GM18867 (cell line): ENCODE measurements at regions not wholly inside any gene's neighbourhood (a gene's known extent, or its start where the extent isn't known, plus 50 kb on each side); places are given as distances from the start of the nearest gene placed in this dataset.

Experiments used
- ATAC-seq: cut with Tn5 transposase; IDR thresholded peaks from one replicate; pipeline ENCODE4 v1.9.1; 2021; ENCODE audit warnings: mild to moderate bottlenecking, moderate library complexity; ENCODE audit not compliant: unreplicated experiment

DNA sequence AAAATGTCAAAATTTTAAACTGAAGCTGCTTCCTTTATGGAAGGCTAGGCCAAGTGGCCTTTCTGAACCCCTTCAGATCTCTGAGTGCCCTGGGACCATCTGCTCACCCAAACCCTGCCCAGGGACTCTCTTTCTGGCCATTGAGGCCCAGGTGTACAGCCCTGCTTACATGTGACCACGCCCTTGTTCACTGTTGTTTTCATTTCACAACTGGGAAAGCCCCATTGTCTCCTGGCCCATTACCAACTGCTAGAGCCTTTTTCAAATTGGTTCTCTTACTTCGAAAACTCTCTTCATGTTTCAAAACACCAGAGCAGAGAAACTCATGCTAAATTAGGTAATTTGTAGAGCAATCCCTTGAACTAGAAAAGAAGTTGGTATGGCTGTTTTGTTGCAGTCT, 219.5 kb upstream of the TANK start:
- peak; percentile 82 for ATAC-seq

DNA sequence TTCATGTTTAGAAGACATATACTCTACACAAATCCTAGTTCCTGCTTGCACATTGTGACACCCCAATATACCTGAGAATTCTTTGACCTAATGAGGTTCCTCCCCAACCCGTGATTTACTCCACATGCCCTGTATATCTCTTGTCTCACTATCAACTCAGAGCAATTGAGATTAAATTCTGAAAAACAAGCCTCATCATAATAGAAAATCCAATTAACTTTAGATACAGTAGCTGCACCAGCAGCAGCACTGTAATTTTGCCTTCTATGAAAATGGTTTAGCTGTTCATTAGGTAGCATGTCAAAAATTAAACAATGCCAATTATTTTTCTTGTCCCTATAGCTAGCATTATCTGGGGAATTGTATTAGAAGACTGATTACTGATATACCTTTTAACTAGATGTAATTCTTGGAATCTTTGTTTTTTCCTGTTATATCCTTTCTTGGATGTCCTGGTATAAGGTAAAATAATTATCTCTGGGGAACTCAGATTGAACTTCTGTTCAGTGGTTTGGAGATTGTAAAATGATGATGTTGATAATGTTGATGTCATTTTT, 218.9 kb upstream of the TANK start:
- ATAC-seq = peak; percentile 24

- no peak for ATAC-seq
Measured at GRCh38 chr2:160942476-160943142, 217.6 kb upstream of the TANK start.

DNA sequence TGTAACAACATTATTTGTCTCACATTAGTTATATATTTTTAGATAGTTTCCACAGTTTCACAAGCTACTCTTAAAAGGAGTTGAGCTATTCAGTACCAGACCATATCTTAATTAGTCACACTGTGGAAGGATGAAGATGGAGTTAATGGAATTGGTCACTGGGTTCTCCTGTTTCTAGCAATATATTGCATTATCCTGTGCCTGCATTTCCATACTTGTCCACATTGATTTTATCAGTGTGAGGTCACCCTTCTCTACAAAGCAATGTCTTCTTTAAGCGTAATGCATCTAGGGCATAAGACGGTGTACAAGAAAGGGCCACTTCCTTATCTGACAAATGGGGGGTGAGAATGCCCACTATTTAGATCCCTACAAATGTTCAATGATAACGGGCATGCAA, 216.8 kb upstream of the TANK start:
- no peak for ATAC-seq

DNA sequence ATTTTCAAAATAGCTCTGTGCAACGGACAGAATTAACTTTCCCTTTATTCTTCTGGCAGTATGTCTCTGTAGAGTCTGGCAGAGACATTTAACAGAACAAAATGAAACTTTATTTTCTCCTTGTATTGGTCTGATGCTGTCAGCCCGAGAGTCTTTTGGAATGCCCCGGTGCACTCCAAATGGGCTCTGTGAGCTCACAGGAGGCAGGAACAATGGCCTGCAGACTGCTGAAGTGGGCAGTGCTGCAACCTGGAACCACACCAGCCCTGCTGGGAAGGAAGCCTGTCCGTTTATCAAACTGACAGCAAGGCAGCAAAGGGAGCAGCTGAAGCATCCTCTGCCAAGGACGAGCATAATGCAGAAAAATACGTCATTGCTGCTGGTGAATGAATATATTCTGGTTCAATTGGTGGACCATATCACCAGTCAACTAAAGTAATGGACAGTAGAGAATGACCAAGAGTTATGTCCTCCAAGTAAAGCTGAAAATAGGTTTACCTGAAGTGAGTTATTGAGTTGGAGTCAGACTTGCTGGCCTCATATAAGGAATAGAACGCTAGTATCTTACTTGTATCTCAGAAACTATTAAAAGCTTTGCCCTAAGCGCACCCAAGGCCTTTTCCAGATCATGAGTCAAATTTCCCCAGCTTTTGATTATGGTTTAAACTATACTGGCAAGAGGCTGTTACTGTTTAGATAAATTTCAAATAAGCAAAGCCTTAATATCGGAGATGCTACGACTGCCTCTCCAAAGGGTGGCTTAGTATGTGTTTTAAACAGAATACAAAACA, 207.6 kb upstream of the TANK start:
- ATAC-seq = no peak

DNA sequence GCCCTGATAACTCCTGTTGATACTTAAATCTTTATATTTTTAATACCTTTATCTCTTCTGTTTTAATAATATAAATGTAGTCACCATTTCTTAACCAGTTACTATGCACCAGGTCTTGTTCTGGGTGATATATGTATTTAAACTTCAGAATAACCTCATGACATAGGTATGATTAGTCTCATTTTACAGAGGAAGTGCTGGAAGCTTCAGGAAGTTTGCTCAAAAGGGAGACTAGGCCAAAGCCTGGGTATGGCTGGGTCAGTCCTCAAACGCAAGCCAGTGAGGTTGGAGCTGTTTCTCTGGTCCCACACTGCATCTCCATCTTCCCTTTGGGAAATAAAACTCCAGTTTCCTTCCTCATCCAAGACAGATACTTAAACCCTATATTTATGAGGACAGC, 204.7 kb upstream of the TANK start:
- ATAC-seq = no peak

DNA sequence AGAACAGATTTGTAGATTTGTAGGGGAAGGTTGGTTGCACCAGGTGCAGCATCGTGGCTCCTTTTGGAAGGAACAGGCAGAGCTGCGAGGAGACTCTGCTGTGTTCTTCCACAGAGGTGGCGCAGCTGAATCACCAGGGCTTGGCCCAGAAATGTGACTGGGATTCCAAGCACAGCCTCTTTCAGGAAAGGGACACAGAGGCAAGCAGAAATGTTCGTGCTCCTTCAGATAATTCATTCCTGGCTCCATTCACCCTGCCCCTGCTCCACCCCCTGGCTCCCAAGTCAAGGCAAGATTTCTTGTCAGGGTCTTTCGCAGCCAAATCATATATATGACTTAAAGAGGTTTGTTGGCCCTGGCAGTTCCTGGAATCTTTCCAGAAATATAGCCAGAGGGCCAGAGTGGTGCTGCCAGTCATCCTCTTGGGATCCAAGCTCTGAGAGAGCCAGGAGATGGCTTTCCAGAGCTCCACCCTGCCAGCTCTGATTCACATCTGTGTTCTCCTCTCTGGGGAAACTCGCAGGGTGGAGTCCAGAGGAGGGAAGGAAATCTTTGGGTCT, 203.9 kb upstream of the TANK start:
- ATAC-seq = no peak

DNA sequence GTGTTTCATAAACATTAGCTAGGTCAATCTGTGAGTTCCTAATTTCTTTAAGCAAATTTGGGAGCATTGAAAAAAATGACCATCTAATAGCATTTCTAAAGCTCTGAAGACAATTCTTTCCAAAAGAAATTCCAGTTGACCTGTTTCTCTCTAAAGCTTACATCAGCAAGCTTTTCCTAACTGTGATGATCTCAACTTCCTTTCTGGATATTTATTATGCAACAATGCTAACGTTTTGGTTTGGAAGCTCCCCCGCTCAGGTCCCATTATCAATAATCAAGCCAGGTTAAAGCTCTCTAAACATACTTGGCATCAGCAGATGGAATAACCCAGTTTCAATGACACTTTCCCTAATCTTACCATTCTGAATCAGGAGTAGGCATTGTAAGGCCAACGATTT, 196.3 kb upstream of the TANK start:
- no peak for ATAC-seq

DNA sequence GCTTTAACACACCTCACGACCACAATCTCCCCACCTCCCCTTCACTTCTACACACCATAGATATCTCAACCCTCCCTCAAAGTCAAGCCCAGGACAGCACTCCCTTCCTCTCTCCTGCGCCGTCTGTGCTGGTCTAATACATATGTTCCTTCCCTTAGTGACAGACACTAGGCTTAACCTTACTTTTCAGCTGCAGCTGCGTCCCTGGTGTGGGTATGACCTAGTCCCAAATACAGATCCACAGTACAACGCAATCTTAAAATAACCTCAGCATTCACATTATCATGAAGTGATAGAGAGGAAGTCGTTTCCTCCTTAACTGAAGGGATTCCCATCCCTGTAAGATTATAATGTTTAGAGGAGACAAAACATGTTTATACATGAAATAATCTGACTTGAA, 192.7 kb upstream of the TANK start:
- no peak for ATAC-seq

GRCh38 chr2:160968183-160968582, 192.0 kb upstream of the TANK start:
- ATAC-seq = no peak

- ATAC-seq = no peak
Measured at GRCh38 chr2:160970052-160970965, 189.9 kb upstream of the TANK start.

GRCh38 chr2:160973991-160974390, 186.2 kb upstream of the TANK start:
- ATAC-seq = no peak

DNA sequence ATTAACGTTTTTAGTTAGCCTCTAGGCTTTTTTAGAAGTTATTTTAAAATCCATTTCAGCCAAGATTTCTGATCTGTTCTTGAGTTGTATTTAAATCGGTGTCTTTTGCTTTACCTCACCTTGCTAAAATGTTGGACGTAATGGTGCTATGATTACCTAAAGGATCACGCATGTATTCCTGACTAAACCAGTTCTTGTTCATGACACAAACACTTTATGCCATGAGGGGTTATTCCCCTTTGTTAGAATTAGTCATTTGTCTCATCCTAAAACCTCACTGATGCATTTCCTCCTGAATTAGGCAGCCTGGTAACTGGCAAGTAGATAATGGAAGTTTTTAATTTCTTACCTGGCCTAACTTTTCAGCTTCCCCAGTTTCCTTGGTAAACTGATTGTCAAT, 185.4 kb upstream of the TANK start:
- ATAC-seq = no peak

DNA sequence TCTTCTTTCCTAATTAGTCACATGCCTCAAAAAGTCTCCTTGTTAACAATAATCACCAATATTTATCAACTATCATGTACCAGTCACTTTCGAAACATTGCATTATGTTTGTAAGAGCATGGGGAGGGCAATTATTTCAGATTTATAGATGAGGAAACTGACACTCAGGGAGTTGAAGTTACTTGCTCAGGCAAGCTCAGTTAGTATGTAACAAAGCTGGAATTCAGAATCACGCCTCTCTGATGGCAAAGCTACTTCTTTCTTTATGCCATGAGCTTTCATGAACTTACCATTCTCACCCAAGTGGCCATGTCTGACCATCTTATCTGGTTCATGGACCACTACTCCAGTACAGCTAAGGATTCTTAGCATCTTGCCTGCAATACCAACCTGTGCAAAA, 183.4 kb upstream of the TANK start:
- no peak for ATAC-seq

GRCh38 chr2:160977376-160977775, 182.9 kb upstream of the TANK start:
- no peak for ATAC-seq

- ATAC-seq = no peak
Measured at GRCh38 chr2:160977854-160978253, 182.4 kb upstream of the TANK start.

DNA sequence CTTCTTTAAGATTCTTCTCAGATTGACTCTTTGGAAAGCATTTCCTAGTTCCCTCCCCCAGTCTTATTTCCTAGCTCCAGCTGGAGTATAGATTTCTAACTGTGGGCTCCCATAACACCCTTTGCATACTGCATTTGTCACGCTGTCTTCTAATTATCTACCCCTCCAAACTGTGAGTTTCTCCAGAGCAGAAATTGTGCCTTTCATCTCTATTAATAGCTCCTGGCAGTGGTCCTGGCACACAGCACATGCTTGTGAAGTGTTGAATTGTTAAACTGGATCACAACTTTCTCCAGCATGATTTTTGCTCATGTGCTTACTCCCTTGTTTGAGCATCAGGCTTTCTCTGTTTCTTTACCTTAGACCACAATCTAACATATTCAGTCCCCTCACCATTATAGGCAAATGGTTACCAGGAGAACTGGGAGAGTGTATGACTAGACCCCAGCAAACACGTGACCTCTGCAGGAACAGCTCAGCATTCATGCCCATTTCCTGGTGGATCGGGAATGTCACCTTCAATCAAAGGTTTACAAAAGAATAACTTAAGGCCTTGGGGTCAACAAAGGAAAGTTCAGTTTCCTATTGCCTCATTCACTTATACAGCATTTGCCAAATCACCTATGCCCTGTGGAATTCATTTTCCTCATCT, 175.7 kb upstream of the TANK start:
- ATAC-seq = no peak

DNA sequence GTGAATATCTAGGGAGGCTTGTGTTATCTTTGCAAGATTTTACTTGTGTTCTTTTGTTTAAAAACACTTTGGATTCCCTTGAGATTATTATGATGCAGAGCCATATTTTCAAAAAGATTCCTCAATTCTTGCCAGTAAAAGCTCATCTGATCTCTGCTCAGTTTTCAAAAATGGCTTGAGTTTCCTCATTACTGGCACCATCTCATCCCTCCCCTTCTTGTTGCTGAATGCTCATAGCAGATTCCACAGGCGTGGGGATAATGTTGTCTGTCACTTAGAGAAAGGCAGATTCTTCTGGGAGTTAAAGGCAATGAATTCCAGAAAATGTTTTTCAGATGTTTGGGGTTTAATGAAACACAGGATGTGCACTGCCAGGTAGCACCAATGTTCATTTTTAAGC, 170.4 kb upstream of the TANK start:
- ATAC-seq = no peak

GRCh38 chr2:160993654-160994061, 166.6 kb upstream of the TANK start:
- no peak for ATAC-seq
